ENCODE measurements at regions not wholly inside any gene's neighbourhood (a gene's known extent, or its start where the extent isn't known, plus 50 kb on each side); places are given as distances from the start of the nearest gene placed in this dataset.

DNA sequence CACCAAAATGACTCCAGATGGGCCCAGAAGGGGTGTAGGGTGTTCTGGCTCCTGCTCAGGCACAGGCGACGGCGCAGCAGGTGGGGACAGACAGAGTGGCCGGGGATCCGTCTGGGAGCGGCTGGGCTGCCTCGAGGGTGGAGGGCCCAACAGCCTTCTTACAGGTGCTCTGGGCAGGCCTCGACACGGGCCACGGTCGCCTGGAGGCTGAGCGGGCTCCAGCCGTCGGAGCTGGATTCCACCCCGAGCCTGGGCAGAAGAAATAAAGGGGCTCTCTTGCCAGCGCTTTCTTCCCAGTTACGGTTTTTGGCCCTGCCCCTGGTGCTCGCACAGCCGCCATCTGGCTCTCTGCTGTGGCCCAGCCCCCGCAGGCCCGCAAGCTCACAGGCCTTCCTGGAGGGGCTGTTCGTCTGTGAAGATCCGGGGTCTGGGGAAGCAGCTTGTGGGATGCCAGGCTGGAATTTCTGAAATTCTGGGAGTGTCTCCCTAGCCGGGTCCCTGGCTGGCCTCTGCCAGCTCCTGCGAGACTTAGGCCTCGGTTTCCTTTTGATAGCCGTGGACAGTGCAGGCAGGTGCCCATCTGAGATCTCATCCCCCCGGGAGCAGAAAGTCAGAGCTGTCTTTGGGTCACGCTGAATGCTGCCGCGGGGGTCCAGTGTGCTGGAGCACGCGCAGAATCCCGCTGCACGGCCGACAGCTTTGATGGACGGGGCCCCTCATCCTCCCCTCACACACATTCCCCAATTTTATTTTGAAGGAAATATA lies 122.7 kb downstream of the PAPOLA start:
- TF ChIP-seq, protein P1, sequence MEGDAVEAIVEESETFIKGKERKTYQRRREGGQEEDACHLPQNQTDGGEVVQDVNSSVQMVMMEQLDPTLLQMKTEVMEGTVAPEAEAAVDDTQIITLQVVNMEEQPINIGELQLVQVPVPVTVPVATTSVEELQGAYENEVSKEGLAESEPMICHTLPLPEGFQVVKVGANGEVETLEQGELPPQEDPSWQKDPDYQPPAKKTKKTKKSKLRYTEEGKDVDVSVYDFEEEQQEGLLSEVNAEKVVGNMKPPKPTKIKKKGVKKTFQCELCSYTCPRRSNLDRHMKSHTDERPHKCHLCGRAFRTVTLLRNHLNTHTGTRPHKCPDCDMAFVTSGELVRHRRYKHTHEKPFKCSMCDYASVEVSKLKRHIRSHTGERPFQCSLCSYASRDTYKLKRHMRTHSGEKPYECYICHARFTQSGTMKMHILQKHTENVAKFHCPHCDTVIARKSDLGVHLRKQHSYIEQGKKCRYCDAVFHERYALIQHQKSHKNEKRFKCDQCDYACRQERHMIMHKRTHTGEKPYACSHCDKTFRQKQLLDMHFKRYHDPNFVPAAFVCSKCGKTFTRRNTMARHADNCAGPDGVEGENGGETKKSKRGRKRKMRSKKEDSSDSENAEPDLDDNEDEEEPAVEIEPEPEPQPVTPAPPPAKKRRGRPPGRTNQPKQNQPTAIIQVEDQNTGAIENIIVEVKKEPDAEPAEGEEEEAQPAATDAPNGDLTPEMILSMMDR (IDR thresholded peaks at IDR 0.05) = no peak
- no peak for TF ChIP-seq POLR2A (IDR thresholded peaks at IDR 0.05)

Measured in adrenal gland (tissue), 5 donors.